CD4-positive, CD25-positive, alpha-beta regulatory T cell (primary cell): ENCODE measurements at regions not wholly inside any gene's neighbourhood (a gene's known extent, or its start where the extent isn't known, plus 50 kb on each side); places are given as distances from the start of the nearest gene placed in this dataset.
"Not testable (repeated sequence)": the region's sequence is repeated elsewhere in the genome, so short reads cannot be mapped to it uniquely, and the experiment has no call there.

ENCODE experiments used
- ATAC-seq, 2 donors: fragments of 150-1000 bp; cut with Tn5 transposase; one replicate each; pipeline ENCODE4 v1.10.0; 2021; ENCODE audit warnings: low read depth in 2 of 2, moderate number of reproducible peaks in 2 of 2, moderate library complexity in 1 of 2
- DNase-seq, 3 donors: peaks; one replicate each; pipeline versions ENCODE4 v3.0.0 to v3.0.0-alpha.2; 2012 to 2022; ENCODE audit warnings: mixed read lengths in 1 of 3
- H3K27ac ChIP-seq: one replicate; pipeline ENCODE4 v1.7.0; 2013; ENCODE audit warnings: mild to moderate bottlenecking, low read length; ENCODE audit not compliant: insufficient read depth, poor library complexity, severe bottlenecking
- H3K27me3 ChIP-seq: one replicate; pipeline ENCODE4 v1.7.0; 2013; ENCODE audit warnings: low read length; ENCODE audit not compliant: control insufficient read depth, insufficient read depth
- H3K36me3 ChIP-seq: one replicate; pipeline ENCODE4 v1.7.0; 2013; ENCODE audit warnings: mild to moderate bottlenecking, low read length, moderate library complexity; ENCODE audit not compliant: control insufficient read depth, insufficient read depth
- H3K4me1 ChIP-seq: 2 replicates; pipeline ENCODE4 v1.7.0; 2013; ENCODE audit warnings: mild to moderate bottlenecking, low read length; ENCODE audit not compliant: insufficient read depth, control insufficient read depth, poor library complexity, severe bottlenecking
- H3K4me3 ChIP-seq: one replicate; pipeline ENCODE4 v1.7.0; 2013; ENCODE audit warnings: low read depth, mild to moderate bottlenecking, low read length, moderate library complexity
- H3K9me3 ChIP-seq, 2 experiments: 1 replicate in 1 of 2; 2 replicates in 1 of 2; pipeline ENCODE4 v1.7.0; 2013; ENCODE audit warnings: low read length in 2 of 2, mild to moderate bottlenecking in 1 of 2, moderate library complexity in 1 of 2; ENCODE audit not compliant: control insufficient read depth in 2 of 2
- H3K27ac Mint-ChIP-seq, 3 donors: one replicate each; pipeline ENCODE4 v1.8.0; 2020 to 2022; ENCODE audit warnings: mild to moderate bottlenecking in 3 of 3, mixed read lengths in 3 of 3, moderate library complexity in 2 of 3
- H3K27me3 Mint-ChIP-seq: one replicate; pipeline ENCODE4 v1.8.0; 2022; ENCODE audit warnings: mild to moderate bottlenecking, mixed read lengths
- H3K36me3 Mint-ChIP-seq: one replicate; pipeline ENCODE4 v1.8.0; 2020; ENCODE audit warnings: mixed read lengths
- H3K4me1 Mint-ChIP-seq, 4 donors: one replicate each; pipeline ENCODE4 v1.8.0; 2020 to 2022; ENCODE audit warnings: mixed read lengths in 4 of 4, mild to moderate bottlenecking in 1 of 4
- H3K4me3 Mint-ChIP-seq, 4 donors: one replicate each; pipeline ENCODE4 v1.8.0; 2020 to 2022; ENCODE audit warnings: mild to moderate bottlenecking in 4 of 4, mixed read lengths in 4 of 4, moderate library complexity in 3 of 4
- H3K9me3 Mint-ChIP-seq, 7 donors: one replicate each; pipeline ENCODE4 v1.8.0; 2020 to 2022; ENCODE audit warnings: mixed read lengths in 7 of 7, mild to moderate bottlenecking in 3 of 7, moderate library complexity in 2 of 7

DNA sequence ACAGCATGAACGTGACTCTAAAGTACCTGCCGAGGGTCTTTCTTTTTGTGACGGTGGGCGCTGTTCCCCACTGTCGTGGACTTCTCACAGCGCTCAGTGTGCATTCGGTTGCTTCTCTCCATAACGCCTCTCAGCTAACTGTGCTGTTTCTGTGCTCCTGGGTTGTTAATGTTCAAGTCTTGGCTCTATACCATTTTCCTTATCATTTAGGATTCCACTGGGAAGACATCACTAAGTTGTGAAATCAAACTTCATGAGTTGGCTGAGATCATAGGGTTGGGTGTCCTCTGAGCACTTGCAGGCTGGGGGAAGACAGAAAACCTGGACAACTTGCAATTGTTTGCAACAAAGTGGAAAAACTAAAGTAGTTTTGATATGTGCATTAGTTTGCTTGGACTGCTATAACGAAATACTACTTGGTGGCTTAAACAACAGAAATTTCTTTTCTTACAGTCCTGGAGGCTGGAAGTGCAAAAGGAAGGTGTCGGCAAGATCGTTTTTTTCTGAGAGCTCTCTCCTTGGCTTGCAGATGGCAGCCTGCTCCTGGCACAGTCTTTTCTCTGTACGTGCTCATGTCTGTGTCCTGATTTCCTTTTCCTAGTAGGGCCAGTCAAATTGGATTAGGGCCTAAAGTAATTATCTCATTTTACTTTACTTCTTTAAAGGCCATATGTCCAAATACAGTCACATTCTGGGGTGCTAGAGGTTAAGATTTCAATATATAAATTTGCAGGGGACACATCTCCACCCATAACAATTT, 270.0 kb upstream of the PLGLB2 start:
- not testable (repeated sequence) for H3K27me3 Mint-ChIP-seq, H3K9me3 ChIP-seq, H3K9me3 Mint-ChIP-seq, H3K27me3 ChIP-seq, ATAC-seq, H3K36me3 ChIP-seq, DNase-seq
- Mint-ChIP-seq H3K4me1 (peaks cover 4 to 38% (median 19%) of the 10 kb centered on the region in 4 donors), H3K27ac (peak overlapping the region in 2 of 3 donors; percentile 25 to 84), H3K4me3 (peak overlapping the region; percentile 63 to 86 (median 74)), H3K36me3 (peaks cover 14% of the 10 kb centered on the region)
- peaks cover 18% of the 10 kb centered on the region for H3K4me1 ChIP-seq
- H3K27ac ChIP-seq = peak overlapping the region; percentile 70
- H3K4me3 ChIP-seq = peak overlapping the region; percentile 48

DNA sequence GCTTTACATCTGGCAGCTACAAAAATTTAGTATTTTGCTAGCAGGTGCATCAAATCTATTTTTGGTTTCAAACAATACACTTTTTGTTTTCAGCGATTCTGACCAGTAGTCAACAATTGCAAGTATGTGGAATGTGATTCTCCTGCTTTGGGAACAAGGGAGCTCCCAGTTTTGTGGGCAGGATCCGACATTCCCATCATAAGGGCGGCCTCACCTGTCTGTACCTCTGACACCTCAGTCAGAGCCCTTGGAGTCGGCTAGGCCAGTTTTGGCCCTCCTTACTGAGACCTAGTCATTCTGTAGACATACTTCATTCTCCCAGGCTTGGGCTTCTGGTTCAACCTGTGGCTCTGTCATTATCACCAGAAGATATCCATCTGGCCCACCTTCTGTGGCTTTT, 269.0 kb upstream of the PLGLB2 start:
- not testable (repeated sequence) for H3K27ac ChIP-seq, H3K36me3 ChIP-seq, H3K27me3 ChIP-seq, ATAC-seq, H3K9me3 Mint-ChIP-seq, H3K9me3 ChIP-seq, DNase-seq, H3K27me3 Mint-ChIP-seq
- peak overlapping the region in 2 of 3 donors; percentile 38 to 79 for H3K27ac Mint-ChIP-seq
- H3K36me3 Mint-ChIP-seq = peaks cover 14% of the 10 kb centered on the region
- peaks cover 4 to 42% (median 20%) of the 10 kb centered on the region in 4 donors for H3K4me1 Mint-ChIP-seq
- H3K4me3 Mint-ChIP-seq = peak overlapping the region; percentile 22 to 86 (median 54)
- peaks cover 20% of the 10 kb centered on the region for H3K4me1 ChIP-seq
- peak overlapping the region; percentile 32 for H3K4me3 ChIP-seq

DNA sequence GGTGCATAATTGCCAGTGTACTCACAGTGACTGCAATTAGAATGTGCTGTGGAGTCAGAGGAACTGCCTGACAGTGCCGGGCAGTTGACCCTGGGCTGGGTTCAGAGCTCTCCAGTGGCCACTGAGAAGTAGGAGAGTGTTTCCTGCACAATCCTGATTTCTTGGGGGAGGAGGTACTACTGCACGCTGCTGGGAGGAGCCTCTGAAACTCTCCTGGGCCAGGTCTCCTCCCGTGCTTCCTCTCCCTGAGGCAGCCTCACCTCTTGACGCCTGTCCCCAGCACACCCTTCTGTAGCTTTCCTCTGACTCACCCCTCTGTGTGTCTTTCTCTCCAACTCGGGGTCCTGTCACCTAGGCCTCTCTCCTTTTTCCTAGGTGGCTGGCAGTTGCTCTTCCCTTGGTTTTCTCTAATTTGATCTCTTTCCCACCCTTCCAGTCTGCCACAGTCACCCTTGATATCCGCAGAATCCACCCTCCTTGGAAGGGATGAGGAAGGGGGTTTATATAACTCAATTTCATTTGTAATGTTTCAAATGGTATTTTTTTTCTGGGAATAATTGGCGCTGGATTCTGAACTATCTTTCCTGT, 264.7 kb upstream of the PLGLB2 start:
- DNase-seq (peak in 2 of 3 donors; percentile 40 to 54), ATAC-seq (peak; percentile 69 to 74)
- H3K27ac ChIP-seq = peak overlapping the region; percentile 86

DNA sequence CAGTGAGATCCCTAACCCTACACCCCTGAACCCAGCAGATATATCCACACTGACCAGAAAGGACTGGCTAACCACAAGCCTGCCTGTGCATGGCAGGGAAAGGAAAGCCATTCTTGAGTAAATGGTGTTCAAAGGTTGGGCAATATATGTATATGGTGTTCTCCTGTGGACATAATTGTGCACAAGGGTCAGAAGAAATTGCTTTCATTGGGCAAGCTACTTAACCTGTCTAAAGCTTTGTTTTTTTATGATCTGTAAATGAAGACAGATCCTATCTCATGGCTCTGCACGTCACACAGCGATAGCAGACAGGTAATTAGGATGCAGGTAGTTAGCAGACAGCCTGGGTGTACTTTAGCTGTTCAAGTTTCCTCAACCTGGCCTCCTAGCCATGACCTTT, 263.5 kb upstream of the PLGLB2 start:
- Histone ChIP-seq H3K4me1 (peaks cover 28% of the 10 kb centered on the region), H3K4me3 (peak overlapping the region; percentile 37), H3K27ac (peak overlapping the region; percentile 86)
- Mint-ChIP-seq H3K4me1 (peaks cover 0 to 48% (median 19%) of the 10 kb centered on the region in 4 donors), H3K36me3 (peaks cover 11% of the 10 kb centered on the region), H3K27ac (peak overlapping the region; percentile 20 to 69 (median 38)), H3K4me3 (peak overlapping the region; percentile 13 to 82 (median 45))
- not testable (repeated sequence) for H3K27me3 ChIP-seq, ATAC-seq, DNase-seq, H3K9me3 Mint-ChIP-seq, H3K36me3 ChIP-seq, H3K9me3 ChIP-seq, H3K27me3 Mint-ChIP-seq

More for the DNA sequence above, 264.7 kb upstream of the PLGLB2 start:
- H3K27me3 Mint-ChIP-seq, H3K36me3 ChIP-seq, H3K9me3 Mint-ChIP-seq, H3K9me3 ChIP-seq, H3K27me3 ChIP-seq: not testable (repeated sequence)
- peaks cover 27% of the 10 kb centered on the region for H3K4me1 ChIP-seq
- peaks cover 11% of the 10 kb centered on the region for H3K36me3 Mint-ChIP-seq
- peak overlapping the region; percentile 80 to 88 (median 87) for H3K27ac Mint-ChIP-seq
- H3K4me1 Mint-ChIP-seq = peaks cover 0 to 47% (median 17%) of the 10 kb centered on the region in 4 donors
- H3K4me3 Mint-ChIP-seq = peak overlapping the region; percentile 72 to 93 (median 82)
- H3K4me3 ChIP-seq = peak overlapping the region; percentile 90

DNA sequence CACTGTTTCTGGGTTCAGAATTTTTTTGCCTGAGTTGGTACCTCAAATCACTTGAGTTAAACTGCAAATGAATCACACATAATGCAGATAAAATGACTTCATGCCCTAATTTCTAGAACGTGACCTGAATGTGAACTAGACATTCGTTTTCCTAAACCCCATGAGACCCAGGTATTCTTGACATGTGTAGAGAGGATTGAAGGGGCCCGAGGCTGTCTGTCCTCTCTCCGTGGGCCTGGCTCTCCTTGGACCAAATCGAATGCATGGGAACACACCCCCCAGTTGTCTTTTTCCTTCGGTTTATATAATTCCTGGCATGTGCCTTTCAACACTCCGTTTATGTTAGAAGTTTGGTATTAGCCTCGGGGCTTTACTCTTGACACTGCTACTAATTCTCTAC, 262.4 kb upstream of the PLGLB2 start:
- Mint-ChIP-seq H3K27ac (peak overlapping the region; percentile 38 to 91 (median 66)), H3K4me1 (peaks cover 0 to 42% (median 14%) of the 10 kb centered on the region in 4 donors), H3K4me3 (peak overlapping the region in 3 of 4 donors; percentile 38 to 82 (median 71))
- not testable (repeated sequence) for ATAC-seq, DNase-seq, H3K27me3 ChIP-seq, H3K36me3 ChIP-seq, H3K9me3 Mint-ChIP-seq, H3K27me3 Mint-ChIP-seq, H3K9me3 ChIP-seq, H3K36me3 Mint-ChIP-seq
- H3K27ac ChIP-seq = peak overlapping the region; percentile 86
- H3K4me1 ChIP-seq = peaks cover 26% of the 10 kb centered on the region
- peak overlapping the region; percentile 26 for H3K4me3 ChIP-seq

DNA sequence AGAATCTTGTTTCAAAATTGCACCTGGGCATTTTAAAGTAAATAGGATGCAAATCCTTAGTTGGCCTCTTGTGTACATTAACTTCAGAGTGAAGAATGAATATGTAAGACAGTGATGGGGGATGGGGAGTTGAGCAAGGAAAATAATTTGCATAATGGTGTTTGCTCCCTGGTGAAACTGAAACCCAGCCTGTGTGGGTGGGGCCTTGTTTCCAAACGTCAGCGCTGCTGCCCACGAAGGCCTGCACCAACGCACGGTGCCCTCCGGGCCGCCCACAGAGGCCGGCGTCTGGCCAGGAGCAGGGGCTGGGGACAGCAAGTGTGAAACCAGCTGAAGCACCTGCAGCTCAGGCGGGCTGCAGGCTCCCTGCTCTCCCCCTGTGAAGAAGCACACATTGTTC, 262.0 kb upstream of the PLGLB2 start:
- peak in 2 of 3 donors; percentile 34 to 65 for DNase-seq
- H3K27me3 ChIP-seq, H3K36me3 Mint-ChIP-seq, H3K27me3 Mint-ChIP-seq, H3K9me3 Mint-ChIP-seq, H3K9me3 ChIP-seq, H3K36me3 ChIP-seq: not testable (repeated sequence)
- peak overlapping the region; percentile 44 for H3K4me3 ChIP-seq
- Mint-ChIP-seq H3K4me3 (peak overlapping the region in 2 of 4 donors; percentile 26 to 66), H3K27ac (peak overlapping the region in 2 of 3 donors; percentile 60 to 87), H3K4me1 (peaks cover 0 to 42% (median 14%) of the 10 kb centered on the region in 4 donors)
- peak; percentile 70 to 76 for ATAC-seq
- H3K27ac ChIP-seq = peak overlapping the region; percentile 86
- peaks cover 24% of the 10 kb centered on the region for H3K4me1 ChIP-seq

DNA sequence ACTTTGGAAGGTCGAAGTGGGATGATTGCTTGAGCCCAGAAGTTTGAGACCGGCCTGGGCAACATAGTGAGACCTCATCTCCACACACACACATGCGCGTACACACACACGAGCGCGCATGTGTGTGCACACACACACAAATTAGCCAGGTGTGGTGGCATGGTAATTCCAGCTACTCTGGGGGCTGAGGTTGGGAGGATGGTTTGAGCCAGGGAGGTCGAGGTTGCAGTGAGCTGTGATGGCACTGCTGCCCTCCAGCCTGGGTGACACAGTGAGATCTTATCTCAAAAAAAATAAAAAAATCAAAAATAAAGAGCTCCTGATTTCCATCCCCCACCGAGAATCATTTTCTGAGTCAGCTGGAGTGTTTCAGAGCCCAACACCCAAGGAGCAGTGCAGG, 261.5 kb upstream of the PLGLB2 start:
- Mint-ChIP-seq H3K4me3 (peak overlapping the region in 3 of 4 donors; percentile 53 to 66 (median 56)), H3K4me1 (peaks cover 0 to 45% (median 15%) of the 10 kb centered on the region in 4 donors), H3K27ac (peak overlapping the region; percentile 60 to 93 (median 87))
- H3K36me3 ChIP-seq, H3K9me3 ChIP-seq, H3K27me3 Mint-ChIP-seq, H3K27me3 ChIP-seq, H3K36me3 Mint-ChIP-seq, H3K9me3 Mint-ChIP-seq: not testable (repeated sequence)
- Histone ChIP-seq H3K4me1 (peaks cover 24% of the 10 kb centered on the region), H3K27ac (peak overlapping the region; percentile 86), H3K4me3 (peak overlapping the region; percentile 44)
- DNase-seq (peak in 2 of 3 donors; percentile 33 to 50), ATAC-seq (peak; percentile 4 to 7)
